Left kidney (tissue), 1 donor: ENCODE measurements at regions not wholly inside any gene's neighbourhood (a gene's known extent, or its start where the extent isn't known, plus 50 kb on each side); places are given as distances from the start of the nearest gene placed in this dataset.
"Not testable (repeated sequence)": the region's sequence is repeated elsewhere in the genome, so short reads cannot be mapped to it uniquely, and the experiment has no call there.

Source experiments
- DNase-seq: peaks from one replicate; pipeline ENCODE4 v3.0.0-alpha.2; 2013

DNA sequence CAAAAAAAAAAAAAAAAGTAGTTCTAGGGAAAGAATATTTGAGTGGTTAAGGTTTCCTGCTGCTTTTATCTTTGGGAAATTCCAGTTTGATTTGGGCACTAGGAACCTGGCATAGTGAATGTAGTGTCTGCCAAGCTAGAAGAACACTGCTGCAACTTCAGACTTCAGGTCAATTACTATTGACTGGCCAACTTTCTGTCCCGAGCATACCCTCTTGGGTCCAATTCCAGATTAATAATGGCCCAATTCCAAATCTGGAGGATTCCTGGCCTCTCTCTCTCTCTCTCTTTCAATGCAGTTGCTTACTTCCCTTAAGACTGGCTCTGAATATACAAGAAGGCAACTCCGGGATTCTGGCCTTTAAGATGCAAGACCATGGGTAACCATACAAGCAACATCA, 74.9 kb downstream of the ANKEF1 start:
- no peak for DNase-seq

DNA sequence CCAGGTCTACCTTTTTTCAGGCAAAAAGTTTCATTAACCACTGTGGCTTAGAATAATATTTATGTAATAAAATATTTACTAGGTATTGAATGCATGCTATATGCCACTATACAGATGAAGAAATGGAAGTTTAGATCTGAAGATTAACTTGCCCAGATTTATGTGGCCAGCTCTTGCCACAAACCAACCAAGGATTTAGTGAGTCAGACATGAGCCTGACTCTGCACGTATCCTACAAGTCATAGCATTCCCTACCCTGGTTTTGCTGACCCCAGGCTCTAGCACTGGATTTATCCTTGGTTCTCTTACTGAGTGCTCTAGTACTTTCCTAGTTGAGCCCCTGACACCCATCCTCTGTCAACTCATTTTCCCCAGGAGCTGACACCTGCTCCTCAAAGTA, 75.4 kb downstream of the ANKEF1 start:
- no peak for DNase-seq

- peak; percentile 12 for DNase-seq
Observed at GRCh38 chr20:10111139-10111958, 76.6 kb downstream of the ANKEF1 start.

DNA sequence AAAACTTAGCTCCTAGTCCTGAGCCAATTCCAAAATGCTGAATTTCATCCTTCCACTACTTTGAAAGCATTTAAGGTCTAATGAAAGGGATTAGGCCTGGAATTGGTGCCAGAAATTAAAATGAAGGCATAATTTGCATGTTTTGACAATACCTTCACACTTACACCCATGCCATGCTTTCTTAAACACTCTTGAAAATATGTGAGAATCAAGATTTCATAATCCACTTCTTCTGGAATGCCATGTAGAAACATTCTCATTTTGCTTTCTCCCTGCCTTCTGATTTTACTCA, 77.1 kb downstream of the ANKEF1 start:
- DNase-seq = no peak

DNA sequence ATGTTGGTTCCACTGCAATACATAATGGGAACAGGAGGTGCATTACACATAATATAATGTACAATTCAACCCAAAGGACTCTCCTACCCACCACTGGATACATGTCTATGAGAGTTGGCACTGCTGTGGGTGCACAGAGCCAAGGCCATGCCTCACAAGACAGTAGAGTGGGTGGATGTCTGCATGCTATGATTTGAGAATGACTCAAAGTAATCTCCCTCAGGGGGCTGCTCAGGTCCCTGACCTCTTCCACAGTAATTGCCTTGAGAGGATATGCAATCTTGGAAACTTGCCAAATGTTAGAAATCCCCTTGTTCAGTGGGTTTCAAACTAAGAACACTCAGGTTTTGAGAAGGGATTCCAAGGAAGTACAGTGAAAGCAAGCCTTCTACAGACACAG, 79.0 kb downstream of the ANKEF1 start:
- no peak for DNase-seq

DNA sequence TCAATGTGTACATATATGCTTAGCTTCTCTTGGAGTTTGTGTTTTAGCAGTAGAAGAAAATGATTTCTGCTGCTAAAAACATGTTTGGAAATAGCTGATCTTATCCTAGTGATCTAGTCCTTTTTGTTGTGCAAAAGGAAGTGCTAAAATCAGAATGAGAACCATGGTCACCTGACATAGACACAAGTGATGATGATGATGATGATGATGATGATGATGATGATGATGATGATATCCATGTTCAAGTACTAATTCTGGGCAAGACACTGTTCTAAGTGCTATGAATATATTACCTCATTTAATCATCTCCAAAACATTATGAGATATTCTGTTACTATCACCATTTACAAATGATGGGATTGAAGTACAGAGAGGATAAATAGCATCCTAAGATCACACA, 79.8 kb downstream of the ANKEF1 start:
- DNase-seq = no peak

- DNase-seq = no peak
Observed at GRCh38 chr20:10115021-10115420, 80.2 kb downstream of the ANKEF1 start.

GRCh38 chr20:10119336-10119735, 84.5 kb downstream of the ANKEF1 start:
- DNase-seq = no peak

DNA sequence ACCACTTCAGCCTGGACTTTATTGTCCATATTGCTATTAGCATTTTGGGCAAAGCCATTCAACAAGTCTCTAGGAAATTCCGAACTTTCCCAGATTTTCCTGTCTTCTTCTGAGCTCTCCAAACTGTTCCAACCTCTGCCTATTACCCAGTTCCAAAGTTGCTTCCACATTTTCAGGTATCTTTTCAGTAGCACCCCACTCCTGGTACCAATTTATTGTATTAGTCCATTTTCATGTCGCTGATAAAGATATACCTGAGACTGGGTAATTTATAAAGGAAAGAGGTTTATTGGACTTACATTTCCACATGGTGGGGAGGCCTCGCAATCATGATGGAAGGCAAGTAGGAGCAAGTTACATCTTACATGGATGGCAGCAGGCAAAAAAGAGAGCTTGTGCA, 90.1 kb downstream of the ANKEF1 start:
- not testable (repeated sequence) for DNase-seq

- DNase-seq = no peak
Observed at GRCh38 chr20:10125757-10126156, 91.0 kb downstream of the ANKEF1 start.

DNA sequence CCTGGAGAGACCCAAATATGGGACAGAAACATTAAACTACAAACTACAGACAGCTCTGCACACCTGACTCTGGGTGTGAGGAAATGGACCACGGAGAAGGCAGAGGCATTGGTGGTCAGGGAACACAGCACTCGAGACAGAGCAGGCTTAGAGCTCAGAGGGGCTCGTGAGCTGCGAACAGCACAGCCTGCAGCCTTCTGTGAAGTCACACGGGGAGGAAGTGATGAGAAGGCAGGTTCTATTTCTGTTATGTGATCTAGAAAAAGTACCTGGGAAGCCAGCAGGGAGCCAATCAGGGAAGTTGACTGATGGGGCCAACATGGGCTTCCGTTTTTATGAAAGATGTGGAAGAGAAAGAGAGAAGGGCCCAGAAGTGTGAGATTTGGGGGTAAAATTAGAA, 88.9 kb upstream of the SNAP25 start:
- DNase-seq = no peak

DNA sequence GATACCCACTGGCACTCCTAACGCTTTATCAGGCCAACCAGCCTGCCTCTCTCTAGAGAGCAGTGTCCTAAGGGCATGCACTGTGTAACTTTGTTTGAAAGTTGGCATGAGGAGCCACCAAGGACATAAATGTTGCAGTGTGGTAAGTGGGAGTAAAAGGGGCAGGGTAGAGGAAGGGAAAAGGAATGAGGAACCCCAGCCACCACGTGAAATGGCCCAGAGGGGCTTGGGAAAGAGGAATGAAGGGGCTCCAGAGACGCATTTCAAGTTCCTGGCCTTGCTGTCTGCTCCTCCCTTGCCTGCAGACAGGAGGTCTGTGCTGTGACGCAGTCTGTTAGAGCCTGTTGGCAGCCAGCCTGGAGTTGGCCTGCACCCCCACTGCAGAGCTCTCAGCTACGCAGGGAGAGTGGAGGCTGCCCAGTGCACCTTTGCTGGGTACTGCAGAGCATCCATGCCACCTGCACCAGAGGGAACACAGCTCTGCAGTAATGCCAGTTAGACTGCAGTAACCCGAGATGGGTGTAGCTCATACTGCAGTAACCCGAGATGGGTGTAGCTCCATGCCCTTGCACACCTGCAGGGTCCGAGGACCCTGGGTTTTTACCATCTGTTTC, 86.8 kb upstream of the SNAP25 start:
- DNase-seq = no peak

GRCh38 chr20:10132387-10132786, 86.2 kb upstream of the SNAP25 start:
- DNase-seq = no peak

DNA sequence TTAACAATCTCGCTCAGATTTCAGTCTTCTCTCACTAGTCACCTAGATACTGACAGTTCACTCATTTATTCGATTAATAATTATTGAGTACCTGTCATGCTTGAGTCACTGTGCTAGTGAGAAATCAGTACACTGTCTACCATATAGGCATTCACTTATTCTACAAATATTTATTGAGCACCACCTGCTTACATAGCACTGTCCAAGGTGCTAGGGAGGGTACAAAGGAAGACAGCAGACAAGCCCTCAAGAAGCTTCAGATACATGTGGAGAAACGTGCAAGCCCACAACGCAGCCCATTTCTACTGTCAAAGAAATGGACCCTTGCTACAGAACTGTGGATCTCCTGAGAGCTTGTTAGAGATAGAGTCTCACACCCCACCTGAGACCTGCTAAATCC, 85.1 kb upstream of the SNAP25 start:
- DNase-seq = no peak

GRCh38 chr20:10134176-10134575, 84.5 kb upstream of the SNAP25 start:
- no peak for DNase-seq

DNA sequence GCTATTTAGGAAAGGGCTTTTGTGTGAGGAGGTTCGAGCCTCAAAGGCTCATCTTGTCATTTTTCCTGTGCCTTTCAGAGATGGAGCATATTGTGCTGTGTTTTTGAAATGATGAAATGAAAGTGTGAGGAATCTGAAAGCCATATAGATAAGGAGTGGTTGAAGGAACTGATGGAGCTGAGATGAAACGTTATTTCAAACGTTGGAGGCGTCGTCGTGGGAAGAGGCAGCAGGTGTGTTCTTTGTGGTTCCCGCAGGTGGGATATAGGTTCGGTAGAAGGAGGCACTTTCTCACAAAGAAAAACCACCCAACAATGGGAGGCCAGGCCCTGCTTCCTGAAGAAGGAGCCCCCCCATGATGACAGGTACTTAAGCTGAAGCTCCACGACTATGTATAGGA, 83.2 kb upstream of the SNAP25 start:
- no peak for DNase-seq

DNA sequence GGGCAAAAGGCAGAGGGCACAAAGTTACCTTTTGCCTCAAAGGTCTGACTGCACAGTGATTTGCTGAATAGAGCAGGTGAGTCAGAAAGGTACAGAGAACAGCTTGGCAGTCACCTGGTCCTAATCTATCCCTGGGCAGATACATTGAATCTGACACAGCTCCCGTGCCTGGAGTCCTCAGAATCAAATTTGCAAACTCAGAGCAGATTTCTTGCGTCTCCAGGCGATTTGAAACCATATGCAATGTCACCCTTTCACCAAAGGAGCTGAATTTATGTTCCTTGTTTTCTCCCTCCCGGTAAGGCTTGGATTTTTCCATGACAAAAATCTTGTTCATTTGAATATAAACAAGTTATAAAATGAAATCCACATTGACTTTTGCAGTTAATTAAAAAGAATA, 81.6 kb upstream of the SNAP25 start:
- no peak for DNase-seq

DNA sequence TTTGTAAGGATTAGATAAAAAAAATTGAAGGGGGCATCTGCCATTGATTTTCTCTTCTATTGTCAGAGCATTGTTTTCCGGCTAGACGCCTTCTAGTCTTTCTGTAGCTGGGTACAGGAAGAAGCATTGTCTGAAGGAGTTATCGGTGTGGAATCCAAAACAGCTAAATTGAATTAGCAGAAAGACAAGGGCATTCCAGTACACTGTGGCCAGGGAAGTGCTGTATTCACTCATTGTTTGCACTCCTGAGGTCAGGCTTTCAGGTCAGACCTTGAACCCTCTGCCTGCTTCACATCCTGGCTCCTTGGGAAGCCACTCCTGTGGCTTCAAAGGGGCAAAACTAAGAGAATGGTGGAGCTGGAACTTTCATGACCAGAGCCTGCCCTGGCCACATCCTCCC, 81.1 kb upstream of the SNAP25 start:
- DNase-seq = no peak

DNA sequence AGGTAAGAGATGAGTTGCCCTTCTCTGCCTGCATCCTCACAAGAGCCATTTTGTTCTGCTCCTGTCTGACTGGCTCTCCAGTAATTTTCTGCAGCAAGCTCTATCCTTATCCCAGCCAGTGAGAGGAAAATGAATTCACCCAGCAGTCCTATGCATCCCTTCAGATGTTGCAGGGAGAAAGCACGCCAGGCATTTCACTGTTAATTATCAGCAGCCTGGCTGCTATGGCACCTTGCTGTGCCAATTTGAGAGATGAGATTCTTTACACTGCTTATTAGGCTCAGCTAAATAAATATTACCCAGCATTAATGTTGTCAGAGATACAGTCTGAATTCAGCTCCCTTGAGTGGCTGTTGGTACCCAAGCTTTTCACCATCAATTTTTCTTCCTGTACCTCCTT, 61.1 kb upstream of the SNAP25 start:
- DNase-seq = no peak

- DNase-seq = no peak
Observed at GRCh38 chr20:10167040-10167439, 51.6 kb upstream of the SNAP25 start.

GRCh38 chr20:10167594-10167993, 51.0 kb upstream of the SNAP25 start:
- no peak for DNase-seq
